WTC11 (cell line): ENCODE measurements at regions not wholly inside any gene's neighbourhood (a gene's known extent, or its start where the extent isn't known, plus 50 kb on each side); places are given as distances from the start of the nearest gene placed in this dataset.

Source experiments
- ATAC-seq: fragments of 200-7000 bp; cut with Tn5 transposase; 2 replicates; pipeline ENCODE4 v1.10.0; 2021; ENCODE audit warnings: mild to moderate bottlenecking, moderate library complexity
- CTCF ChIA-PET: fragments of 300-600 bp; sonication (Branson Sonifier 250); formaldehyde crosslinking; loops from one replicate; lab custom pipeline; 2021; ENCODE audit warnings: antibody characterized with exemption; lab: Charles Lee
- POLR2A ChIA-PET: fragments of 350-600 bp; sonication (Branson Sonifier 250); formaldehyde crosslinking; loops from one replicate; lab custom pipeline; 2021; ENCODE audit warnings: antibody characterized with exemption; lab: Charles Lee
- DNase-seq: peaks from one replicate; pipeline ENCODE4 v3.0.0; 2021; ENCODE audit warnings: low spot score
- H3K27ac Mint-ChIP-seq: 2 replicates; pipeline ENCODE4 v1.8.0; 2021; ENCODE audit warnings: mixed read lengths
- H3K27me3 Mint-ChIP-seq: 2 replicates; pipeline ENCODE4 v1.8.0; 2021; ENCODE audit warnings: low read depth, mild to moderate bottlenecking, moderate library complexity, mixed read lengths
- H3K36me3 Mint-ChIP-seq: 2 replicates; pipeline ENCODE4 v1.8.0; 2021; ENCODE audit warnings: mixed read lengths
- H3K4me1 Mint-ChIP-seq: 2 replicates; pipeline ENCODE4 v1.8.0; 2022; ENCODE audit warnings: mixed read lengths
- H3K4me3 Mint-ChIP-seq: 2 replicates; pipeline ENCODE4 v1.8.0; 2021; ENCODE audit warnings: mild to moderate bottlenecking, moderate library complexity, mixed read lengths
- H3K9me3 Mint-ChIP-seq: 2 replicates; pipeline ENCODE4 v1.8.0; 2021; ENCODE audit warnings: mixed read lengths
- AFF4 ChIP-seq: sonication (generic); formaldehyde crosslinking; IDR thresholded peaks from 2 replicates; pipeline ENCODE4 v1.8.1; 2023; ENCODE audit warnings: mild to moderate bottlenecking, missing genetic modification reagents, borderline replicate concordance
- ATF2 ChIP-seq: sonication (generic); formaldehyde crosslinking; IDR thresholded peaks from 2 replicates; pipeline ENCODE4 v1.8.1; 2022; ENCODE audit warnings: low read depth, missing genetic modification reagents, borderline replicate concordance
- ATF3 ChIP-seq: sonication (generic); formaldehyde crosslinking; conservative IDR thresholded peaks from 2 replicates; pipeline ENCODE4 v1.8.1; 2022; ENCODE audit warnings: mild to moderate bottlenecking, missing genetic modification reagents
- CTCF ChIP-seq: fragments of 200-600 bp; IDR thresholded peaks from 2 replicates; pipeline ENCODE4 v1.8.0; 2022; ENCODE audit warnings: antibody characterized with exemption
- ESRRA ChIP-seq: sonication (generic); formaldehyde crosslinking; IDR thresholded peaks from 2 replicates; pipeline ENCODE4 v1.8.1; 2022; ENCODE audit warnings: mild to moderate bottlenecking, missing genetic modification reagents, borderline replicate concordance
- ETV6 ChIP-seq: sonication (generic); formaldehyde crosslinking; IDR thresholded peaks from 2 replicates; pipeline ENCODE4 v1.8.1; 2022; ENCODE audit warnings: mild to moderate bottlenecking, missing genetic modification reagents
- JUN ChIP-seq: sonication (generic); formaldehyde crosslinking; IDR thresholded peaks from 2 replicates; pipeline ENCODE4 v1.8.0; 2023; ENCODE audit warnings: mild to moderate bottlenecking, missing genetic modification reagents
- NFATC4 ChIP-seq: fragments of 250-450 bp; sonication (Bioruptor Pico); IDR thresholded peaks from 2 replicates; pipeline ENCODE4 v1.9.0; 2021; ENCODE audit warnings: mild to moderate bottlenecking
- NFE2L1 ChIP-seq: sonication (generic); formaldehyde crosslinking; IDR thresholded peaks from 2 replicates; pipeline ENCODE4 v1.8.1; 2023; ENCODE audit warnings: missing genetic modification reagents
- NFYB ChIP-seq: sonication (generic); formaldehyde crosslinking; conservative IDR thresholded peaks from 2 replicates; pipeline ENCODE4 v1.8.0; 2022; ENCODE audit warnings: low read depth, missing genetic modification reagents
- PREB ChIP-seq: sonication (generic); formaldehyde crosslinking; IDR thresholded peaks from 2 replicates; pipeline ENCODE4 v1.8.1; 2022; ENCODE audit warnings: mild to moderate bottlenecking, missing genetic modification reagents, moderate library complexity, borderline replicate concordance
- SMAD3 ChIP-seq: sonication (generic); formaldehyde crosslinking; IDR thresholded peaks from 2 replicates; pipeline ENCODE4 v1.8.0; 2022; ENCODE audit warnings: missing genetic modification reagents, mild to moderate bottlenecking, borderline replicate concordance
- TCF7 ChIP-seq: sonication (generic); formaldehyde crosslinking; IDR thresholded peaks from 2 replicates; pipeline ENCODE4 v1.8.0; 2022; ENCODE audit warnings: mild to moderate bottlenecking, low read depth, missing genetic modification reagents, moderate library complexity
- TP53 ChIP-seq: sonication (generic); formaldehyde crosslinking; IDR thresholded peaks from 2 replicates; pipeline ENCODE4 v1.8.1; 2023; ENCODE audit warnings: mild to moderate bottlenecking, missing genetic modification reagents
- USF1 ChIP-seq: sonication (generic); formaldehyde crosslinking; IDR thresholded peaks from 2 replicates; pipeline ENCODE4 v1.8.0; 2022; ENCODE audit warnings: mild to moderate bottlenecking, missing genetic modification reagents
- ZBTB43 ChIP-seq: sonication (generic); formaldehyde crosslinking; IDR thresholded peaks from 2 replicates; pipeline ENCODE4 v1.8.1; 2023; ENCODE audit warnings: mild to moderate bottlenecking, missing genetic modification reagents
- ZNF138 ChIP-seq: sonication (generic); formaldehyde crosslinking; conservative IDR thresholded peaks from 2 replicates; pipeline ENCODE4 v1.8.1; 2022; ENCODE audit warnings: mild to moderate bottlenecking, moderate library complexity, missing genetic modification reagents
- ZNF317 ChIP-seq: sonication (generic); formaldehyde crosslinking; IDR thresholded peaks from 2 replicates; pipeline ENCODE4 v1.8.1; 2023; ENCODE audit warnings: low read depth, mild to moderate bottlenecking, moderate library complexity, missing genetic modification reagents, borderline replicate concordance
- ZNF425 ChIP-seq: fragments of 250-450 bp; sonication (Bioruptor Pico); conservative IDR thresholded peaks from 2 replicates; pipeline ENCODE4 v1.9.0; 2021; ENCODE audit warnings: mild to moderate bottlenecking

GRCh38 chr3:117629505-117629904 lies 919.9 kb downstream of the TUSC7 start (continued):
- TF ChIP-seq PREB (CRISPR knock-in tag) (no peak), ZBTB43 (CRISPR knock-in tag) (no peak)

- H3K9me3 Mint-ChIP-seq, result no peaks in the 10 kb centered on the region
- H3K4me3 Mint-ChIP-seq, result no peak overlapping the region
- no peak for ATAC-seq
- no peaks in the 10 kb centered on the region for H3K27me3 Mint-ChIP-seq
- TF ChIP-seq ETV6 (CRISPR knock-in tag) (no peak), CTCF (no peak), AFF4 (CRISPR knock-in tag) (no peak), TCF7 (CRISPR knock-in tag) (no peak)
- no peak overlapping the region for H3K27ac Mint-ChIP-seq
- no peak for DNase-seq
- no peaks in the 10 kb centered on the region for H3K36me3 Mint-ChIP-seq
- peaks cover 28% of the 10 kb centered on the region for H3K4me1 Mint-ChIP-seq
- CTCF ChIA-PET, result no interaction called here
- POLR2A ChIA-PET, result no interaction called here
Observed at GRCh38 chr3:117630469-117630868, 920.9 kb downstream of the TUSC7 start.

- no peak for ATAC-seq
- no peak for TF ChIP-seq ZNF317 (CRISPR knock-in tag)
- TF ChIP-seq ZNF138 (CRISPR knock-in tag), result no peak
- TF ChIP-seq SMAD3 (CRISPR knock-in tag), result no peak
- no peak for TF ChIP-seq NFE2L1 (CRISPR knock-in tag)
- TF ChIP-seq JUN (CRISPR knock-in tag), result no peak
- TF ChIP-seq ZNF425 (CRISPR knock-in tag), result no peak
- no peak for TF ChIP-seq ATF3 (CRISPR knock-in tag)
- no peak for TF ChIP-seq USF1
- TF ChIP-seq NFYB (CRISPR knock-in tag), result no peak
- TF ChIP-seq ESRRA (CRISPR knock-in tag), result no peak
- no peak for TF ChIP-seq NFATC4 (CRISPR knock-in tag)
- TF ChIP-seq TP53 (CRISPR knock-in tag), result no peak
- TF ChIP-seq ATF2 (CRISPR knock-in tag), result no peak
Observed at GRCh38 chr3:117630885-117631284, 921.3 kb downstream of the TUSC7 start.

More at GRCh38 chr3:117630885-117631284, 921.3 kb downstream of the TUSC7 start:
- Mint-ChIP-seq H3K27ac (no peak overlapping the region), H3K9me3 (no peaks in the 10 kb centered on the region), H3K4me1 (peaks cover 28% of the 10 kb centered on the region), H3K27me3 (no peaks in the 10 kb centered on the region), H3K4me3 (no peak overlapping the region), H3K36me3 (no peaks in the 10 kb centered on the region)
- no peak for DNase-seq
- CTCF ChIA-PET, result no interaction called here
- POLR2A ChIA-PET, result no interaction called here
